HG03342 (cell line): ENCODE measurements at regions not wholly inside any gene's neighbourhood (a gene's known extent, or its start where the extent isn't known, plus 50 kb on each side); places are given as distances from the start of the nearest gene placed in this dataset.
A peak's percentile ranks its signal among the peaks of the same experiment; 100 is the strongest.
"Not testable (repeated sequence)": the region's sequence is repeated elsewhere in the genome, so short reads cannot be mapped to it uniquely, and the experiment has no call there.

Experiments used
- ATAC-seq: cut with Tn5 transposase; IDR thresholded peaks from one replicate; pipeline ENCODE4 v1.9.1; 2021; ENCODE audit warnings: mild to moderate bottlenecking, moderate library complexity; ENCODE audit not compliant: unreplicated experiment

DNA sequence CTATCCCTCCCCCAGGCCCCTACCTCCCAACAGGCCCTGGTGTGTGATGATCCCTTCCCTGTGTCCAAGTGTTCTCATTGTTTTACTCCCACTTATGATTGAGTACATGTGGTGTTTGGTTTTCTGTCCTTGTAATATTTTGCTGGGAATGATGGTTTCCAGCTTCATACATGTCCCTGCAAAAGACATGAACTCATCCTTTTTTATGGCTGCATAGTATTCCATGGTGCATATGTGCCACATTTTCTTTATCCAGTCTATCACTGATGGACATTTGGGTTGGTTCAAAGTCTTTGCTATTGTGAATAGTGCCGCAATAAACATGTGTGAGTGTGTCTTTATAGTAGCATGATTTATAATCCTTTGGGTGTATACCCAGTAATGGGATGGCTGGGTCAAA is 151.7 kb downstream of the VSIG4 start:
- not testable (repeated sequence) for ATAC-seq

DNA sequence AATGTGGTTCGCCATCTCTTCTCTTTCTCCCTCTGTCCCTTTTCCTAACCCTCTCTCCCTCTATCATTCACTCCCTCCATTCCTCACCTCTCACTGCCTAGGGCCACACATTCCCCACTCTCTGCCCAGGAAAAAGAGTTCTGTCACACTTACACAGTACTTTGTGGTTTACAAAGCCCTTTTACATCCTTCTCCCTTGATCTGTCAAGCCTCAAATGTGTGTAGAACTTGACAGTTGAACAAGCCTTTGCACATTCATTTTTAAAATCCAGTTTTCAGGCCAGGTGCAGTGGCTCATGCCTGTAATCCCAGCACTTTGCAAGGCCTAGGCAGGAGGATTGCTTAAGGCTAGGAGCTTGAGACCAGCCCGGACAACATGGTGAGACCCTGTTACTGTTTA is 156.3 kb downstream of the VSIG4 start:
- no peak for ATAC-seq

DNA sequence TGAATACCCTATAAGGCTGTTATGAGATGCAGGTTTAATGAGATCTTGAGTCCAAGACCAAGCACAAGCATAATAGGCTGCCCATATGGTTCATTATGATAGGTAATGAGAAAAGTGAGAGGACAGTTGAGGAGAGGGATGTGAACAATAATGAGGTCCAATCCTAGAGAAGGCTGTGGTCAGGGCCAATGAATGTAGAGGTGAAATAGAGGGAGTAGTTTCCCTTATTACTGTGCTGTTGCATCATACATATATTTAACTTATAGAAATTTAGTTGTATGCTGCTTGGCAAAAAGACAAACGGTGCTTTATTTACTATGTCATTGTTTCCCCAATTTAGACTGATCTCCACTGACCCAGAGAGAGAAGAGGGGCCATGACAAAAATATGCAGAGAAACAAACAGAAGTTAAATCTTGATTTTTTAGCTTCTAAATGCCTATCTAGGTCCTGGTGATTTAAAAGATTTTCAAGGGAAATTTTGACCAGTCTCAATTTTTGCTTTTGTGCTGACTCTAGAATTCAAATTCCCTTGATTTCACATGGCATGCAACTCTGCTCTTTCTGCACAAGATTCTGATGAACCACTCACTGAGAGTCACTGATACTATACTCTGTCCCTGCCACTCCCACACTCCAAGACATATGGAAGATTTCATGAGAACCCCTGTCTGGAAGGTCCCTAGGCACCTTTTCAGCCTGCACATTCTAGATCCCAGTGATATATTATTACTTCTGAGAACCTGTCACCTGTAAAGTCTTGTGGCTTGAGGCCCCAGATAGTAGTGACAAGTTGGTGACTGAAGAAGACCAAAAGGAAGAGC is 159.7 kb downstream of the VSIG4 start:
- ATAC-seq: no peak

DNA sequence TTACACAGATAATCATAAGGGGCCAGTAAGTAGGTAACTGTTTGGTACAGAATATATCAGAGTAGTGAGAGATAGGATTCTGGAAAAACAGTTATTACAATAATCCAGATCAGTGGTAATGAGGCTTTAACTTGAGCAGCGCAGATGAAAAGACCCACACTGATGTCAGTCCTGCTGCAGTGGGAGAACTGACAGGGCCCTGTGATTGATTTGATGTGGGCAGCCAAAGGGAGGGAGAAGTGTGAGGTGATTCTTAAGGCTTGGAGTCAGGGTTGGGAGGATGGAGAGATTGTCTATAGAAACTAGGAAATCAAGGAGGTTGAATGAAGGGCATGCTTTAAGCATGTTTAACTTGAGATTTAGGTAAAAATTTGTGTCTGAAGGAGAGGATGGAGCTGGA is 161.4 kb downstream of the VSIG4 start:
- no peak for ATAC-seq

GRCh38 chrX:65877953-65878352 is 161.9 kb downstream of the VSIG4 start:
- no peak for ATAC-seq

GRCh38 chrX:65875614-65876013 is 164.3 kb downstream of the VSIG4 start:
- not testable (repeated sequence) for ATAC-seq

DNA sequence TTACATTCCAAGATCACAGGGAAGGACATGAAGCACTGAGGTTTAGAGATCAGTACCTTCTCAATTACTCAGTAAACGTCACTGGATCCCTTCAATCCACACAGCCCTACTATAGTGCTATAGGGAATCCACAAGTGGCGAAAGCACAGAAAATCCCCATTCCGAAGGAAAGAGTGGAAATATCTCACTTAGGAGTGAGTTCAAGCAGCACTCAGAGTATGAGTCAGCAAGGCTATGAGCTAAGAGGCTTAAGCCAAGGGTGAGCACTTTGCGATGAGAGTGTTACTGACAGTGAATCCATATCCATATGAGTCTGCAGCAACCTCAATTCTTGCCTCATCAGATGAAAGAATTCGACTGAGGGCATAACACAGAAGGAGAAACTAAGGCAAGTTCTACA is 165.1 kb downstream of the VSIG4 start:
- ATAC-seq: no peak

DNA sequence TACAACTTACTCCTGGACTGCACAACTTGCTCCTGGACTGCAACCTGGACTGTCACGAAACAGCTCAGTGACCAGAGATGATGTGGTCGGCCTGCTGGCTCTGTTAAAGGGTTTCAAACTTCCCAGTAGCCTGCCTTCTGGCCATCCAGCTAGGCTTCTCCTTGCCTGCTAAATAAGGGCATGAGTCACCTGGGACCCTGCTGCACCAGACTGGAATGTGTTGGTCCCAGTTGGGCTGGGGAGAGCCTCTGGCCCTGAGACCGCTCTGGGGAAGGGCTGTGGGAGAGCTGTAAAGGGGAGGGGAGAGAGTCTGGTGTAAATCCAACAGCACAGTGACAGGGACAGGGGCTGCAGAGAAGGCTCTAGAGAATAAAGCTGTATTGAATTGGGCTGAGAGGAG is 165.8 kb downstream of the VSIG4 start:
- ATAC-seq: no peak

- ATAC-seq: no peak
These were observed 166.5 kb downstream of the VSIG4 start for GRCh38 chrX:65873385-65873784.

DNA sequence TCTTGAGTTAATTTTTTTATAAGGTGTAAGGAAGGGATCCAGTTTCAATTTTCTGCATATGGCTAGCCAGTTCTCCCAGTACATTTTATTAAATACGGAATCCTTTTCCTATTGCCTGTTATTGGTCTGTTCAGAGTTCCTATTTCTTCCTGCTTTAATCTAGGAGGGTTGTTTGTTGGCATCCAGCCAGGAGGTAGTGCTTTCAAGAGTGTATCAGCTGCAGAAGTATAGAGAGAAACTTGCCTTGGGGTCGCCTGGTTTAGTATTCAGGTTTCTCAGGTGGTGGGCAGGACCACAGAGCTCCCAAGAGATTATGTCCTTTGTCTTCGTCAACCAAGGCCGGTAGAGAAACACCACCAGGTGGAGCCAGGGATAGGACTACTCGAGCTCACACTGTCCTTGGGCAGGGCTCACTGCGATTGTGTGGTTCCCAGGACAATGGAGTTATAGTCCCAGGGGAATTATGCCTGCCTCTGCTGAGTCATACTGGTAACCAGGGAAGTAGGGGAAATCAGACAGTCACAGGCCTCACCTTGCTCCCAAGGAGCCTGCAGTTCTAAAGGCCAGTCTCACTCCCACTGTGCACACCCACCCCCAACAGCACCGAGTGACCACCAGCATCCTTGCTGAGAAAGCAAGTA is 168.1 kb downstream of the VSIG4 start:
- ATAC-seq: peak; percentile 76

DNA sequence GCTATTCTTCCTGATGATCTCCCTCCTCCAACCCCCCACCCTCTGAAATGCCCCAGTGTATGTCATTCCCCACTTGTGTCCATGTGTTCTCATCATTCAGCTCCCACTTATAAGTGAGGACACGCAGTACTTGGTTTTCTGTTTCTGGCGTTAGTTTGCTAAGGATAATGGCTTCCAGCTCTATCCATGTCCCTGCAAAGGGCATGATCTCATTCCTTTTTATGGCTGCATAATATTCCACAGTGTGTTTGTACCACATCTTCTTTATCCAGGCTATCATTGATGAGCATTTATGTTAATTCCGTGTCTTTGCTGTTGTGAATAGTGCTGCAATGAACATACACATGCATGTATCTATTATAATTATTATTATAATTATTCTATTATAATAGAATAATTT is 169.3 kb downstream of the VSIG4 start:
- ATAC-seq: not testable (repeated sequence)

- ATAC-seq: no peak
These were observed 173.1 kb downstream of the VSIG4 start for GRCh38 chrX:65866773-65867172.

DNA sequence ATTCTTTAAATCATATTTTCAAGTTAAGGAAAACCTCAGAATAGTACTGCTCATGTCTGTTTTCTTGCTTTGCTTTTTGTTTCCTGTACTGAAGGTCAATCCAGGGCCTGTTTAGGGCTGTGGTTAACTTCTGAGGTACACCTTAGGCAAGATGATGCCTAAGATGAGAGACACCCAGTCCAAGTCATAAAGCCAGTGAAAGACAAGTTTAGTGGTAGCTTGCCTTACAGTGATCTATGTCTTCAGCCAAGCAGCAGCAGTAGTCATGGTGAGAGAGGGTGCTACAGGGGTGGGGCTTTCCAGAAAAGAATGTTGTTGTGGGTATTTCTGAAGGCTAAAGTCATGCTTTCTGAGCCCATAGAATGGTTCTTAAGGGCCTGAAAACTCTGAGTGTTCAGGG is 173.7 kb downstream of the VSIG4 start:
- peak; percentile 78 for ATAC-seq

DNA sequence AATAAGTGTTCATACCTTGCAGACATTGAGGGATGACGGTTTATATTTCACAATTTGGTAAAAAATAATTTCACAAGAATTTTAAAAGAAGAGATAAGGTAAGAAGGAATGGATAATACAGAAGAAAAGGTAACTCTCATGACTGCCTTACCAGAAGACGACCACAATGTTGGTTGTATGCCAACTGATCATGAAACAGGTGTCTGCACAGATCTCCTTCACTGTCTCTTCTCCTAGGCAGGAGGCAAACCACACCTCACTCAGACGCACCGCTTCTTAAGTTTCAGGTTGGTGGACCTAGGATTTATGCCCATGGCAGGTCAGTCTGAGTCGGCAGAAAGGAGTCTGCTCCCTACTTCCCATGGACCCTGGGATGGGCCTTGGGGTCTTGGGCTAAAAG is 177.2 kb downstream of the VSIG4 start:
- no peak for ATAC-seq

DNA sequence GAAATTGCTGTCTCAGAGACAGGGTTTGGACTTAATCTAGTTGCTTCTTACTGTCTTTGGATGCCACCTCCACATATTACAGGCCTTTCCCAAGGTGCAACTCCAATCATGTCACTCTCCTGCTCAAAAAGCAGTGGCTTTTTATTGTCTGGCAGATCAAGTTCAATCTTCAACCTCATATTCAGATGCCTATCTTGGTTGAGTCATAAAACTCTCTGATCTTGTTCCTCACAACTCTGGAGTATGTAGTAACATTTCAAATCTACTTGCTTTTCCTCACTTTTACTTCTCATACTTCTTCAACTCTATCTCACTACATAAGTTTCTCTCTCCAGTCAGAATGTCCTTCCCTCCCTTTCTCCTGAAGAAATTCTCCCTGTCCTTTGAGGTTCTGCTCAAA is 180.6 kb downstream of the VSIG4 start:
- no peak for ATAC-seq

DNA sequence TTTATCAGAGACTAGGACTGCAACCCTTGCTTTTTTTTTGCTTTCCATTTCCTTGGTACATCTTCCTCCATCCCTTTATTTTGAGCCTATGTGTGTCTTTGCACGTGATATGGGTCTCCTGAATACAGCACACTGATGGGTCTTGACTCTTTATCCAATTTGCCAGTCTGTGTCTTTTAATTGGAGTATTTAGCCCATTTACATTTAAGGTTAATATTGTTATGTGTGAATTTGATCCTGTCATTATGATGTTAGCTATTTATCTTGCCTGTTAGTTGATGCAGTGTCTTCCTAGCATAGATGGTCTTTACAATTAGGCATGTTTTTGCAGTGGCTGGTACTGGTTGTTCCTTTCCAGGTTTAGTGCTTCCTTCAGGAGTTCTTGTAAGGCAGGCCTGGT is 185.4 kb downstream of the VSIG4 start:
- not testable (repeated sequence) for ATAC-seq

DNA sequence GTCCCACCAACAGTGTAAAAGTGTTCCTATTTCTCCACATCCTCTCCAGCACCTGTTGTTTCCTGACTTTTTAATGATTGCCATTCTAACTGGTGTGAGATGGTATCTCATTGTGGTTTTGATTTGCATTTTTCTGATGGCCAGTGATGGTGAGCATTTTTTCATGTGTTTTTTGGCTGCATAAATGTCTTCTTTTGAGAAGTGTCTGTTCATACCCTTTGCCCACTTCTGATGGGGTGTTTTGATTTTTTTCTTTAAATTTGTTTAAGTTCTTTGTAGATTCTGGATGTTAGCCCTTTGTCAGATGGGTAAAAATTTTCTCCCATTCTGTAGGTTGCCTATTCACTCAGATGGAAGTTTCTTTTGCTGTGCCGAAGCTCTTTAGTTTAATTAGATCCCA is 183.9 kb downstream of the MSN start:
- ATAC-seq: not testable (repeated sequence)

GRCh38 chrX:65850821-65851220 is 183.4 kb downstream of the MSN start:
- ATAC-seq: not testable (repeated sequence)

DNA sequence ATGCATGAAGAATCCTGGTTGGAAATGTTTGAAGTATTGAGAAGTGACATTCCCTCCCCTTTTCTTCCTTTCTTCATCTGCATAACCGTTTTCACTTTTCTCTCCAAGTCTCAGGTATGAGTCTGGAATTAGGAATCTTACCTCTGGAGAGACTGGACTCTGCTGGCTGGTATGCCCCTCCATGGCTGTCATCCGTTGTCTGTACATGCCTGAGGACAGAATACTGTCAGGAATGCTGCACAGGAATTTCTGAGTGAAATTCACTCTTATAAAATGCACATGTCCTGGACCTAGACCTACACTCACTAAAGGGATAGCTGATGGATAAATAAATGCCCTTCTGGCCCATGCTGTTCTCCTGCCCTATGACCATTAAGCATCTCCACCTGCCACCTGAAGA is 179.5 kb downstream of the MSN start:
- no peak for ATAC-seq

GRCh38 chrX:65841263-65841662 is 173.8 kb downstream of the MSN start:
- ATAC-seq: no peak

- no peak for ATAC-seq
These were observed 171.2 kb downstream of the MSN start for GRCh38 chrX:65838674-65839073.

GRCh38 chrX:65837875-65838549 is 170.6 kb downstream of the MSN start:
- ATAC-seq: no peak
